PC-3 (cell line): ENCODE measurements at regions not wholly inside any gene's neighbourhood (a gene's known extent, or its start where the extent isn't known, plus 50 kb on each side); places are given as distances from the start of the nearest gene placed in this dataset.
A peak's percentile ranks its signal among the peaks of the same experiment; 100 is the strongest.

Experiments used
- ATAC-seq: fragments of 200-7000 bp; cut with Tn5 transposase; 2 replicates; pipeline ENCODE4 v1.9.1; 2020; ENCODE audit warnings: mild to moderate bottlenecking, moderate library complexity
- BruUV-seq: library from RNA; stranded (reverse); fragments of 400-500 nt; replicated peaks from 2 replicates; lab custom pipeline; 2021; lab: Mats Ljungman, UMichigan
- CTCF ChIA-PET: fragments of 300-600 bp; sonication (Branson Sonifier 250); formaldehyde crosslinking; loops from one replicate; lab custom pipeline; 2022; ENCODE audit warnings: antibody characterized with exemption; lab: Charles Lee
- POLR2A ChIA-PET: fragments of 300-600 bp; sonication (Branson Sonifier 250); formaldehyde crosslinking; loops from one replicate; lab custom pipeline; 2022; ENCODE audit warnings: antibody characterized with exemption; ENCODE audit not compliant: unreplicated experiment; lab: Charles Lee
- DNase-seq: peaks from one replicate; pipeline ENCODE4 v3.0.0-alpha.2; 2015
- H2AFZ ChIP-seq: fragments of 300-600 bp; sonication (generic); 2 replicates; pipeline ENCODE4 v1.6.0; 2016; ENCODE audit warnings: antibody characterized with exemption, low read length
- H3F3A ChIP-seq: fragments of 300-600 bp; sonication (generic); one replicate; pipeline ENCODE4 v1.6.0; 2017; ENCODE audit warnings: antibody characterized with exemption, low read length, control low read depth, mild to moderate bottlenecking; ENCODE audit not compliant: unreplicated experiment
- H3K27ac ChIP-seq: fragments of 300-600 bp; sonication (generic); 2 replicates; pipeline ENCODE4 v1.5.1; 2016; ENCODE audit warnings: mild to moderate bottlenecking, low read length
- H3K27me3 ChIP-seq: fragments of 300-600 bp; sonication (generic); 2 replicates; pipeline ENCODE4 v1.6.1; 2016; ENCODE audit warnings: low read length, mixed read lengths
- H3K36me3 ChIP-seq: fragments of 300-600 bp; sonication (generic); 2 replicates; pipeline ENCODE4 v1.6.1; 2016; ENCODE audit warnings: low read depth, mixed run types, low read length, mixed read lengths
- H3K4me1 ChIP-seq: fragments of 300-600 bp; sonication (generic); 2 replicates; pipeline ENCODE4 v1.5.1; 2016; ENCODE audit warnings: low read length; ENCODE audit not compliant: insufficient read depth
- H3K4me2 ChIP-seq: fragments of 300-600 bp; sonication (generic); 2 replicates; pipeline ENCODE4 v1.6.0; 2016; ENCODE audit warnings: low read length
- H3K4me3 ChIP-seq: fragments of 300-600 bp; sonication (generic); 2 replicates; pipeline ENCODE4 v1.5.1; 2016; ENCODE audit warnings: mild to moderate bottlenecking, low read length, mixed read lengths
- H3K79me2 ChIP-seq: fragments of 300-600 bp; sonication (generic); 2 replicates; pipeline ENCODE4 v1.6.1; 2017; ENCODE audit warnings: low read length, mixed read lengths
- H3K9ac ChIP-seq: fragments of 300-600 bp; sonication (generic); 2 replicates; pipeline ENCODE4 v1.6.0; 2016; ENCODE audit warnings: mild to moderate bottlenecking, low read length
- H3K9me2 ChIP-seq: fragments of 300-600 bp; sonication (generic); replicated peaks from 2 replicates; pipeline ENCODE4 v1.6.1; 2016; ENCODE audit warnings: mixed run types, low read length, mixed read lengths
- H3K9me3 ChIP-seq: fragments of 300-600 bp; sonication (generic); 2 replicates; pipeline ENCODE4 v1.6.1; 2016; ENCODE audit warnings: low read length, mixed read lengths
- H4K20me1 ChIP-seq: fragments of 300-600 bp; sonication (generic); 2 replicates; pipeline ENCODE4 v1.6.1; 2016; ENCODE audit warnings: low read length, mixed read lengths
- CTCF ChIP-seq: fragments of 300-600 bp; sonication (generic); conservative IDR thresholded peaks from 2 replicates; pipeline ENCODE4 v1.5.1; 2017; ENCODE audit warnings: antibody characterized with exemption, low read depth, mild to moderate bottlenecking, low read length
- EZH2 ChIP-seq: fragments of 300-600 bp; sonication (generic); IDR thresholded peaks from one replicate; pipeline ENCODE4 v1.6.1; 2017; ENCODE audit warnings: antibody characterized with exemption, mild to moderate bottlenecking, low read length; ENCODE audit not compliant: unreplicated experiment
- EZH2phosphoT487 ChIP-seq: fragments of 300-600 bp; sonication (generic); IDR thresholded peaks from 2 replicates; pipeline ENCODE4 v1.6.1; 2018; ENCODE audit warnings: mild to moderate bottlenecking, antibody characterized with exemption, low read length, borderline replicate concordance
- intact Hi-C: fragments of 100-400 bp; cut with micrococcal nuclease; formaldehyde crosslinking; loops from 2 replicates; pipeline ENCODE4 v1.9.0; 2023

DNA sequence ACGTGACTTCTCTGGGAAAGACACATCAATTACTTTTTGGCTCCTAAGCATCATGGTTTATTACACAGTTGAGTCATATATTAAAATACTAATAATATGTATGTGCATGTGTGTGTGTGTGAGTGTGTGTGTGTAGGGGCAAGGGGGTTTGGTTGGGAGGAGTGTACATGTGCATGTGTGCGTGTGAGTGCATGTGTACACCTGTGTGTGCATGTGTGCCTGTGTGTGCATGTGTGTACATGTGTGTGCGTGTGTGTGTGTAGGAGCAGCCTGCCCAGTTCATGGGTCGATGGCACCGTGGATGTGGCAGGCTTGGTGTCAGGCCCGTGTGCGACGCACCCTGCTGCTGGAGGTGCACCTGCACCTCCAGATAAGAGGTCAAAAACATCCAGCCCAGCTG, 99.0 kb upstream of the SNTG2 start:
- no peak for DNase-seq

GRCh38 chr2:851078-851477, 99.6 kb upstream of the SNTG2 start:
- Histone ChIP-seq H3K4me2 (no peak overlapping the region), H2AFZ (no peak overlapping the region), H3K27me3 (peaks cover 30% of the 10 kb centered on the region), H3K9ac (no peak overlapping the region), H3K9me2 (no peaks in the 10 kb centered on the region), H3K4me3 (no peak overlapping the region), H3K4me1 (no peaks in the 10 kb centered on the region), H4K20me1 (no peaks in the 10 kb centered on the region), H3K9me3 (no peaks in the 10 kb centered on the region), H3K79me2 (no peaks in the 10 kb centered on the region), H3K36me3 (no peaks in the 10 kb centered on the region), H3K27ac (no peak overlapping the region), H3F3A (no peaks in the 10 kb centered on the region)
- ATAC-seq (no peak), DNase-seq (no peak)
- CTCF ChIA-PET, result no interaction called here
- POLR2A ChIA-PET, result no interaction called here
- no peak for TF ChIP-seq CTCF
- TF ChIP-seq EZH2phosphoT487, result no peak
- TF ChIP-seq EZH2, result no peak
- BruUV-seq, result no TSS peak
- intact Hi-C loops, result no loop called here

More for the DNA sequence above, 99.0 kb upstream of the SNTG2 start:
- Histone ChIP-seq H4K20me1 (no peaks in the 10 kb centered on the region), H3F3A (no peaks in the 10 kb centered on the region), H3K4me2 (no peak overlapping the region), H3K4me3 (no peak overlapping the region), H3K36me3 (no peaks in the 10 kb centered on the region), H3K9ac (no peak overlapping the region), H3K9me2 (no peaks in the 10 kb centered on the region), H3K9me3 (no peaks in the 10 kb centered on the region), H3K27me3 (peaks cover 30% of the 10 kb centered on the region), H3K4me1 (no peaks in the 10 kb centered on the region), H3K79me2 (no peaks in the 10 kb centered on the region), H3K27ac (no peak overlapping the region), H2AFZ (no peak overlapping the region)
- no TSS peak for BruUV-seq
- no peak for TF ChIP-seq CTCF
- TF ChIP-seq EZH2, result no peak
- TF ChIP-seq EZH2phosphoT487, result no peak
- ChIA-PET CTCF (no interaction called here), POLR2A (no interaction called here)
- intact Hi-C loops, result no loop called here
- ATAC-seq, result no peak

GRCh38 chr2:850429-850828, 100.2 kb upstream of the SNTG2 start:
- POLR2A ChIA-PET, result no interaction called here
- Histone ChIP-seq H3K4me1 (no peaks in the 10 kb centered on the region), H3K4me2 (no peak overlapping the region), H3K9me2 (no peaks in the 10 kb centered on the region), H4K20me1 (no peaks in the 10 kb centered on the region), H3F3A (no peaks in the 10 kb centered on the region), H3K9me3 (no peaks in the 10 kb centered on the region), H2AFZ (no peak overlapping the region), H3K27ac (no peak overlapping the region), H3K36me3 (no peaks in the 10 kb centered on the region), H3K27me3 (peaks cover 34% of the 10 kb centered on the region), H3K4me3 (no peak overlapping the region), H3K79me2 (no peaks in the 10 kb centered on the region), H3K9ac (no peak overlapping the region)
- intact Hi-C loops, result no loop called here
- TF ChIP-seq EZH2phosphoT487, result no peak
- no peak for TF ChIP-seq CTCF
- TF ChIP-seq EZH2, result no peak
- ATAC-seq, result no peak
- BruUV-seq, result no TSS peak
- CTCF ChIA-PET, result no interaction called here
- peak; percentile 24 for DNase-seq
